NOMO-1 (cell line): ENCODE measurements at regions not wholly inside any gene's neighbourhood (a gene's known extent, or its start where the extent isn't known, plus 50 kb on each side); places are given as distances from the start of the nearest gene placed in this dataset.

Source experiments
- DNase-seq, 2 experiments: peaks; one replicate each; lab custom pipeline; 2025; ENCODE audit not compliant: unreplicated experiment in 2 of 2; lab: John Stamatoyannopoulos, UW

DNA sequence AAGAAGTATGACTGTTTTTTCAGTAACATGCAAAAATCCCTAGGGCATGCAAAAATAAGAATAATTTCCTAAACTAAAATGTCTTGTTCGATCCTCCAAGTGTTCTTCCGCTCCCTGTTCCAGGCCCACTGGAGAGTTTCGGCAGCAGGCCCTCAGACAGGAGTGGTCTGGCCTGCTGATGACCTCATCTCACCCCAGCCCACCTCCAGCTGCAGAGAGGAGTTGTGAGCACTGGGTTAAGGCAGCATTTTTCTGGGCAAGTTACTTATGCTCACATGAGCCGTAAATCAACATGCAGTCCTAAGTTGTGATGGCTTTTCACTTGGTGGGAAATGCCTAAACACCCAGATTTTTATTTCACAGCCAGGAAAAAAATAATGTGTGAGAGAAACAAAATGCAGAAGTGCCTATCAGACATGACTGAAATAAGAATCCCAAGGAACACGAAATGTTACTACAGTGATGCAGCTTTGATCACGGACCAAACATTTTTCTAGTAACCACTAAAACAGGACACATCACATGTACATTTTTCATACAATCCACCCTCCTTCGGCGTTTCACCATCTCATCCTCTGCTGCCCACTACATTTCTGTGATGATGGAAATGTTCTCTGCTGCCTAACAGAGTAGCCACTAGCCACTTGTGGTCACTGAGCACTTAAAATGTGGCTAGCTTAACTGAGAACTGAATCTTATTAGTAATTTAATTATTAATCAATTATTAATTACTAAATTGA is 153.3 kb upstream of the TBL1X start:
- DNase-seq, result no peak

DNA sequence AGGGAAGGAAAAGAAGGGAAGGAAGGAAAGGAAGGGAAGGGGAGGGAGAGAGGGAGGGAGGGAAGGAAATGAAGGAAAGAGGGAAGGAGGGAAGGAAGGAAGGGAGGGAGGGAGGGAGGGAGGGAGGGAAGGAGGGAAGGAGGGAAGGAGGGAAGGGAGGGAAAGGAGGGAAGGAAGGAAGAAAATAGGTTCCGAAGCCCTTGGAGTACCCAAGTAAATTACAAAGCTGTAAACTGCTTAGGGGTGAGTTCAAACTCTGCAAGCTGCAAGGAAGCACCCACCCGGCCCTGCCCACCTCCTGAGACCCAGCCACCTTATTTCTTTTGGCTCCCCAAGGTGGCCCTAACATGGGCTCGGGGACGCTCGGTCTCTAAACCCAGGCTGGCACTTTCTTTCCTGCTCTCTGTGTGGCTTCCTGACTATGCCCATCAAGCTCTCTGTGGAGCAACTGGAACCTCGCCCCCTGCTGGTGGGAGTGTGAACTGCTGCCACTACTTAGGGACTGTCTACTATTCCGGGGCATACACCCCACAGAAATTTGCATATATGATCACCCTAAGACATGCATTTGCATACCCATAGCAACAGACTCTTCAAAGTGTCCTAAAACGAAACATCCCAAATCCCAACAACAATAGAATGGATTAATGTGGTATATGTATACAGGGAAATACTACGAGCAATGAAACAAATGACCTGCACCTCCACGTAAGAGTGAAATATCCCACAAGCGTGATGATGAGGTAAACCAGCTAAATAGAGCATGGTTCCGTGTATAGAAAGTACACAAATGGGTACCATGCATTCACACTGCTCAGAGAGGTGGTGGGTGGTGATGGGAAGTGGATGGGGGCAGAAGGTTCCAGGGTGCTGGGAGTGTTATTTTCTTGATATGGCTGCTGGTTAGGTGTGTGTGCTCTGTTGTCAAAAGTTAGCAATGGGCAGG is 151.7 kb upstream of the TBL1X start:
- peak; percentile 3 to 22 for DNase-seq

DNA sequence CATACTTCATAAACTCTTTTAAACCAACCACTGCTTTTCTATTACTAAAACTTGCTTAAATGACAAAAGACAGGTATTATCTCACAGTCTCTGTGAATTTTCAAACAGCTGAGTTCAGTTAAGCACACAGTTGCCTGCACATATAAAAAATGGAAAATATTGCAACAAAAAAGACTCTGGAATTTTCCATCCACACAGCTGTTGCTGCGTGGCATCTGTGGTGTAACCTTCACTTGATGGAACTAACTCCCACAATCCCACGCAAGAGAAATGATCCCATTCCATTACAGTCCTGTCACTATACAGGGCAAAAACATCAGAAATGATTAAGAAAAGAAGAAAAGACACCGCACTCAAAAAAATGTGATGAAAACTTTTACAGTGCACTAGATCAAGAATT is 149.8 kb upstream of the TBL1X start:
- DNase-seq, result no peak

DNA sequence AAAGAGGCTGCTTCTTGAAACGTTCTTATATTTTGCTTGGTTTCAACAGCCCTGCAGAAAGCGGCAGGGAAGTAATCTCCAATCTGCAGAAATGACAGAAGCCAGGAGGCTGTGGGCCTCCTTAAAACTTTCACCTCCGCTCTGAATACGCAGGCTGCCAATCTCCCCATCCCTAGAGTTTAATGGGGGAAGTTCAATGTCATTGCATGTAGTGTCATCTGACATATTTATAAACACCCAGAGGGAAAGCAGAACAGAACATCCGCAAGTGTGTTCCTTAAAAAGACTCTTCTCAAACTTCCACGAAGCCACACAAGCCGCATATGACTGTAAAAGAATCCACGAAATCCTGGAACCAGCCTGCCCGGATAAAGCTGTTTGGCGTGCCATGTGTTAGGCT is 148.8 kb upstream of the TBL1X start:
- peak; percentile 83 to 89 for DNase-seq

DNA sequence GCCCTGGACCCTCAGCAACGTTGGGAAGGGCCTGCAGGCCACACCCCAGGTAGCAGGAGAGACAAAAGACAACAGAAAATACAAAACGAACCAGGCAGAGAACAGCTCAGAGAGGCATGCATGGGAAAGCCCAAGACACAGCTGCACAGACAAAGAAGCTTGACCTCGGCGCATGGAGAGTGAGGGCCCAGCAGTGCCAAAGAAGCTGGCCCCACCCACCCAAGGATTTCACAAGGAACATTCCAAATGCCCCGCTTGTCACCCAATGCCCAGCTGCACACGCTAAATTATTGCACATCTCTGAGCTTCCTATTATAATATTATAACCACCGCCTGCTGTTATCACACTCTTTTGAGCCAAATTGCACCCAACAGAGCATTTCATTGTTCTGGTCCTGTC is 147.7 kb upstream of the TBL1X start:
- DNase-seq, result no peak

DNA sequence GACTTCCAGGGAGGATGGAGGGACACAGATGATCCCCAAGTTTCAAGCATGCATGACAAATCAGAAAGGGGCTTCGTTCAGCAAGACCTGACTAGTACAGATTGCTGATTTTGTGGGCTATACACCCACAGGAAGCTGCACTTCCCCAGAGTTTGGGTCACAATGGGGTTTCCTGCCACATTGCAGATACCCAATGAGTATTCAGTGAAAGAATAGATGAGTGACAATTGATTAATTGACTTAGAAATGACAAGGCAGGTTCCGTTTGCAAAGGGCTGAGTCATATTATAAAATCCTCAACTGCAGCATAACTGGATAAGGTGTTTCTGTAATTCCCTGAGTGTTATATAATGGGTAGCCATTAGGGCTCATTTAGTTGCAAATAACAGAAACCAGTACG is 146.6 kb upstream of the TBL1X start:
- DNase-seq, result peak; percentile 51 to 73

DNA sequence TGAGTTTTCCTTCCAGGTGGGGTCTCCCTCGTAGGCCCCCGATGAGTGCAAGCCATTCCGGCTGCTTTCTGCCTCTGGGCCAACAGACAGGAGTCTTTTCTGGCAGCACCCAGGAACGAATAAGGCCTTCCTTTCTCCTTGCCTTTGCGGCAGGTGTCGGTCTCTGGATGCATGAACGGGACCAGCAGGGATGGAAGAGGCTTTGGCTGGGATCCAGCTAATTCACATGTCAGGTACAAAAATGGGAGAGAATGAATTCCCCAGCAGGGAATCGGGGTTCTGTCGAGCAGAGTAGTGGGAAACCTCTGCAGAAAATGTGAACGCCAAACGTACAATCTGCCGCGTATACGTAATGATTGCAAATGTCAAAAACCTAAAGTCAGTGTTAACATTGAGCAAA is 146.1 kb upstream of the TBL1X start:
- DNase-seq, result no peak

DNA sequence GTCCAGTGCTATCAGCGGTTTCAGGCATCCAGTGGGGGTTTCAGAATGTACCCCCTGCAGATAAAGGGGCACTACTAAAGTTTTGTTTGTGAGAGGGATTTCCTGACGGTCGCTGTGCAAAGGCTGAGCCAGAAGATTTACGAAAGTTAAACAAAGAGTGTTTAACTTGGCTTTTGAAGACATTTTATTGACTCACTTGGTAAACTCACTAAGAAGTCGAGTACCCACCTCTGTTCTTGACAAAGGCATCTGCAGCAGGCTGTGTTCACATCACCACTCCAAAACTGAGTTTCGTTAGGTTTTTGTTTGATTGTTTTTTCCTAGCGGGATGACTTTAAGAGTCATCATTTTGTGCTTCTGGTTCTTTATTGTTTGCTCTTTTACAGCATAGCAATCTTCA is 143.9 kb upstream of the TBL1X start:
- no peak for DNase-seq

DNA sequence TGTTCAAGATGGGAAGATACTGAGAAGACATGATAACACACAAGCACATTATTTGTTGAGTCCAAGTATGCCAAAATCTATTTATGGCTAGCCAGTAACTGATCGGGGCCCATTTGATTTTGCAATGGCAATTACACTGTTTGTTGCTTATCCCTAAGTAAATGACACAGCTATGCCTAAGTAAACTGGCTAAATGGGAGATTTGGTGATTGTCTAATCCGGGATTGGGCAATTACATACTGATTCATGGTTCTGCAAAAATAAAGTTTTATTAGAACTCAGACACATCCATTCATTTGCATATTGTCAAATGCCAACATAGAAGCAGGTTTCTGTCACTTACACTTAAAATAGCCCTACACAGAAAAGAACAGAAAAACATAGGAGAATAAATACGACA is 140.2 kb upstream of the TBL1X start:
- DNase-seq, result no peak

DNA sequence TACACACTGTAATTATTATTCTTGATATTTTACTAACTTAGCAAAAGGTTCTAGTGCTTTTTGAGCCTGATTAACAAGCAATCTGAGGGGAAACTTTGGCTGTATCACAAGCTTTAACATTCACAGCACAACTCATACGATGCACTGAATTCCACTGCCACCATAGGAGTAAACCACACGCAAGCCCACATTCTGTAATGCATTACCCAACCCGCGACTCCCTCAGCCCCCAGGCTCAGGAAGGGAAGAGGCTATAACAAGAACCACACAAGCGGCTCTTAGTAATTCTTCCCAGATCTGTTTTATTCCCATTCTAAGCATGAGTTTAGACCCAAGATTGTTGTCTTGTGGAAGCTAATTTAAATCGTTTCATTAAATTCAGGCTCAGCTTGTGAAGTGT is 138.5 kb upstream of the TBL1X start:
- no peak for DNase-seq

DNA sequence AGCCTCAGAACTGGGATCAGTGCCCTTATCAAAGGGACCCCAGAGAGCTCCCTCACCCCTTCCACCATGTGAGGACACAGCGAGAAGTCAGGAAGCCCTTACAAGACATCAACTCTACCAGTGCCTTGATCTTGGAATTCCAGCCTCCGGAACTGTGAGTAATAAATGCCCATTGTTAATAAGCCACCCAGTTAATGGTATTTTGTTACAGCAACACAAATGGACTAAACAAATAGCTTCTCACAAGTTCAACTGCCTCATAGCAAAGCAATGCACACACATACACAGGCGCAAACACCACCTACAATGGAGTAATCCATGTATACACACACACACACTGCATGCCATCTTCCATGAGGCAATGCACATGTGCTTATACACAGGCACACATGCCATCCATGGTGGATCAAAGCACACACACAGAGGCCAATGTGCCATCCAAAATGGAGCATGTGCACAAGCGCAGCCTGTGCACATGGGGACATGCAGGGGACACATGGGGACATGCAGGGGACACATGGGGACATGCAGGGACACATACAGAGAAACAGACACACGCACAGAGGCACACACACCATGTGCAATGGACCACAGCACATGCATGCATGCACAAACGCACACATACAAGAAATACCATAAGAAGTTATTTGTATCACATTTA is 137.6 kb upstream of the TBL1X start:
- DNase-seq, result no peak

DNA sequence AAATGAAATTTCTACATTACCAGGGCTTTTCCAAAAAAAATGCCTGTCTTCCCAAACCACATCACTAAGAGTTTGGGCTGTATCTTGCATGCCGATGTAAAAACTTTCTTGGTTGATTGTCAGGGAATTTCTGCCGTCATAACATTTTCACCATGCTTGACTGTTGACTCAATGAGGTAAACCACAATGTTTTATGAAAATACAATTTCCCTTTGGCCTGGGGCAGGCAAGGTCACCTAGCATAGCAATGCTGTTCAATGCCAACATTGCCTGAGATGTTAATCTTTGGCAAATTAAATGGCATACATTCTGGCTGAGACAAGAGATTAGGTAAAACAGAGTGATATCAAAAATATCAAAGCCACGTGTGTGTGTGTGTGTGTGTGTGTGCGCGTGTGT is 137.1 kb upstream of the TBL1X start:
- no peak for DNase-seq

DNA sequence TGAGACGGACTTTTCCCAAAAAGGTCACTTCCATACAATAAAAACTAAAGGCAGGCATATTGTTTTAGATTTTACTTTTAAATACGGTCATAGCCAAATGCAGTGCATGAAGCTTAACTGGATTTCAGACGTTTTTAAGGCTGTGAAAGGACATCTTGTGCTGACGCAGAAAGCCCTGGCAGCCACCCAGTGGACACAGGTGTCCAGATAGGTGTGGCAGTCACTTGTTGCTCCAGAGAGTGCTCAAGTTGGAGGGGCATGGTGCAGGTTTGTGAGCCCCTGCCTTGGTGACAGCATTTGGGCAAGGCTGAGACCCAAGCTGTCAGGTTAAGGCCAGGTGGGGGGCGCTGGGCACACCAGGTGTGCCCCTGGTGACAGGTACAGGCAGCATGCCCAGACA is 135.8 kb upstream of the TBL1X start:
- no peak for DNase-seq

DNA sequence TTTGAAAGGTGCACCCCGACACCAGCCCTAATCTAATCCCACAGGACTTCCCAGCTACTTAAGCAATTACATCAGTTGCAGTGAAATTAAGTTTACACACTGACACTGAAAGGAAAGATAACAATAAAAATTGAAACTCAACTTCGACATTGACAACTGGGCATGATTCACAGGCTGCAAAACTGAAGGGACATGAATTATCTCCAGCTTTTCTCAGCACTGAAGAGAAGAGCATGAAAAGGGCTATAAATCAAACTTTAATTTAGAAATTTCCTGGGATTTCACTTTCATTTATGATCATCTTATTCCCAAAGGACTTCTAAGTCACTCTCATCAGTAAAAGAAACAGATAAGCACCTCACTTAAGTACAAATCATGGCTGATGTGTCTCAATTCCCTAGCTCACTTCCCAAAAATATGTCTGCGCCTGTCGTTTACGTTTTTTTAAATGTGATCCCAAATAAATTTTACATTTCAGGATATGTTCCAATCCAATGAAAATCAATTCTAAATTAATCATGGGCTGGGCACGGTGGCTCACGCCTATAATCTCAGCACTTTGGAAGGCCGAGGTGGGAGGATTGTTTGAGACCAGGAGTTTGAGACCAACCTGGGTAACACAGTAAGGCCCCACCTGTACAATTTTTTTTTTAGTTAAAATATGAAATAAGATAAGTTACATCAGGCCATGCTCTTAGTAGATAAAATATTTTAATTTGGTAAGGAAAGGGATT is 134.4 kb upstream of the TBL1X start:
- DNase-seq, result no peak

DNA sequence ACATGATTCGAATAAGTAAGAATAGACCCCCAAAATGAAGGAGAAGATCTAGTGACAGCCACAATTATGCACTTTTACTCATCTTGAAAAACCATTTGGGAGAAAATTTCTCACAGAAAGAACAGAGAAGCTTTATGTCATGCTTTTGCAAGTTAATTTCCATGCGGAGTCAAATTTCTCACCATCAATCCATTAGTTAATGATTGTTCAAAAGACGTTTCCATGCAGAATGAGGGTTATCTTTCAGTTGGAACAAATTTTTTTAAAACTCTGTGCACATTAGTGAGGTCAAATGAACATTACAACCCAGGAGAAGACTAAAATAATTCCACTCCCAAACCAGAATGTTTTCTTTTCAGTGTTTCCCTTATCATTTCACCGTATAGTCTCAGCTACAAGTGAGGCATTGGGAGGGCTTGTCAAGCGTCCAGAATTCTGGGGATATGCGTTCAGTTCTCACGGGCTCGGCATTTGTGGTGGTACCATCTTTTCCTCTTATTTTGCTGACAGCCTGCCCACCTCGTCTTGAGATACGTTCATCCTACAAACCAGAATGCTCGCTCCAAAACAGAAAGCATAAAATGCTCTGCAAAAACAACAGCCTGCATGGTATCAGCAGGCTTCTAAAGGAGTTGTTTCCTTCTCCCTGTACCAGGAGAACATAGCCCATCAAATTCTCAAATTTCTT is 130.8 kb upstream of the TBL1X start:
- DNase-seq, result no peak

DNA sequence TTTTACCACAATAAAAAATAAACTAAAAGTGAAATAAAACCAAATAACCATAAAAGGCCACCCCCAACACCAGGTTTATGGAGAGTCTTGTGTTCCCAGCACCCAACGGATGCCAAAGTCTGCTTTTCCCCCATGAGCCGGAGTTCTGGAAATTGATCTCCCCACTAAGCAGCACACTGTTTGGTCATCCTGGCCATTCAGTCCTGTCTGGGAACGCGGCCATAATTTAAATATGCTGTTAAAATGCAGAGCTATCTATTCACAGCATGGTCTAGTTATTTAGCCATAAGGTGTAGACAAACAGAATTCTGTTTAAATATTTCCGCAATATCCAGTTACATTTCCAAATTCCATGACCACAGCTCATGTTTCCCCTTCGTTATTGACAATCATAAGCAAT is 129.6 kb upstream of the TBL1X start:
- no peak for DNase-seq

DNA sequence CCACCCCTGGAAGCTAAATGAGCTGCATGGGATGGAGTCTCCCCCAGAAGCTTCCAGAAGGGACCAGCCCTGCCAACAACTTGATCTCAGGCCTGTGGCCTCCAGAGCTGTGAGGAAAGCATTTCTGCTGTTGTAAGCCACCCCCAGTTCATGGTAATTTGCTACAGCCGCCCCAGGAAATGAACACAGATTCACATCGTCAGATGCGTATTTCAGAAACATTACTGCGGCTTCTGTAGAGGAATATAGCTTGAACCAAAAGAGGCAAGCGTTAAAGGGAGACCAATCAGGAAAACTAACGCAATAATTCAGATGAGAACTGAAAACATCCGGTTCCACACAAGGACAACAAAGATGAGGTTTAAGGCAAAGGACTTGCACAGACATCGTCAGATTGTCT is 128.4 kb upstream of the TBL1X start:
- DNase-seq, result no peak

DNA sequence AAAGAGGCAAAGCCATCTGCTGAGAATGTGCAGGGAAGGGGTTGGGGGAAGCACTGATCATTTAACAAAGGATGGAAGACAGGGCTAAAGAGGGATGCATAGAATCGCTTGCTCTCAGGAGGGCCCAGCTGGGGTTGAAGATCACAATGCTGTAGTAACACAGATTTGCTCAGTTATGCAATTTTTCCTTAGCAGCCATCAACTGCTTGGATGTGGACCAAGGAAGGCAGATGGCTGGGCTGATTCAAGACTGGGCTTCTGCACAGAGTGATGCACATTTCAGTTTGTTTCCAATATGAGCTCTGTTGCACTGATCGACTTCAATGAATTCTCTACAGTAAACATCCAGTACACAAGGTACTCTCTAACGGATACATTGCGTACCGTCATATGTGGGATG is 127.8 kb upstream of the TBL1X start:
- DNase-seq, result no peak

DNA sequence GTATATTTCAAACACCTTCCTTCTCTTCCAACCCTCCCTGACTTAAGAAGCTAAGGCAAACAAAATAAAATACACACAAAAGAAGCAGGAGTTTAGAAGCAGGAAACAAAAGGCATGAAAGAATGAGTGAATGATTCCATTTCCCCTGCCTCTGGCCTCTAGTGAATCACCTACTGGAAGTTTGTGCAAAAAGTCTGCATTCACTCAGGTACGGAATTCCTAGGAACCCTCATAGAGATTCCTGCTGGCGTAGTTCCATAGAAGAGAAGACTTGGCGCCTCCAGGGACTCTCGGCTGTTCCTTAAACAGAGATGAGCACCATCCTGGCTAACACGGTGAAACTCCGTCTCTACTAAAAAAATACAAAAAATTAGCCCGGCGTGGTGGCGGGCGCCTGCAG is 125.9 kb upstream of the TBL1X start:
- DNase-seq, result no peak
